22Rv1 (cell line): ENCODE measurements at regions not wholly inside any gene's neighbourhood (a gene's known extent, or its start where the extent isn't known, plus 50 kb on each side); places are given as distances from the start of the nearest gene placed in this dataset.

ENCODE experiments used
- H3K27ac ChIP-seq: fragments of 450-650 bp; 2 replicates; pipeline ENCODE4 v1.5.1; 2017
- ZFX ChIP-seq: fragments of 450-650 bp; IDR thresholded peaks from 2 replicates; pipeline ENCODE4 v1.6.1; 2017; ENCODE audit warnings: antibody characterized with exemption, borderline replicate concordance
- TF ChIP-seq, protein P1 (sequence below): fragments of 450-650 bp; IDR thresholded peaks from 2 replicates; pipeline ENCODE4 v1.5.1; 2017; ENCODE audit warnings: mild to moderate bottlenecking

DNA sequence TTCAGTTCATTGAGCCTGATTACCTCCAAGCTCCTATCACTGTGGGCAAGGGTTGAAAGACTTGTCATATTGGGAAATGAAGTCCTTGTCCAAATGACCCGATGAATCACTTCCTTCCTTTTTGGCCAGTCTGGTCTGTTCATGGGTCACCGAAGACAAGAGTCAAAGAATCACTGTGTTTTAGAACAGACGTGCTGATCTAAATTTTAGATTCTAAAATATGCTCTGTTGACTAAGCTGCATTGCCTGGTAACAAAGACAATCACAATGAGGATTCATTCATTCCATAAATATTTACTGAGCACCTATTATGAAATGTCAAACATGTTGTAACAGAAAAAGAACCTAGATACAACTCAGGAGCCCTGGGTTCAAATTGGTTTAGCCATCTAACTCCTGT lies 99.4 kb upstream of the RND3 start:
- H3K27ac ChIP-seq = no peak overlapping the region
- TF ChIP-seq ZFX = no peak
- TF ChIP-seq, protein P1, sequence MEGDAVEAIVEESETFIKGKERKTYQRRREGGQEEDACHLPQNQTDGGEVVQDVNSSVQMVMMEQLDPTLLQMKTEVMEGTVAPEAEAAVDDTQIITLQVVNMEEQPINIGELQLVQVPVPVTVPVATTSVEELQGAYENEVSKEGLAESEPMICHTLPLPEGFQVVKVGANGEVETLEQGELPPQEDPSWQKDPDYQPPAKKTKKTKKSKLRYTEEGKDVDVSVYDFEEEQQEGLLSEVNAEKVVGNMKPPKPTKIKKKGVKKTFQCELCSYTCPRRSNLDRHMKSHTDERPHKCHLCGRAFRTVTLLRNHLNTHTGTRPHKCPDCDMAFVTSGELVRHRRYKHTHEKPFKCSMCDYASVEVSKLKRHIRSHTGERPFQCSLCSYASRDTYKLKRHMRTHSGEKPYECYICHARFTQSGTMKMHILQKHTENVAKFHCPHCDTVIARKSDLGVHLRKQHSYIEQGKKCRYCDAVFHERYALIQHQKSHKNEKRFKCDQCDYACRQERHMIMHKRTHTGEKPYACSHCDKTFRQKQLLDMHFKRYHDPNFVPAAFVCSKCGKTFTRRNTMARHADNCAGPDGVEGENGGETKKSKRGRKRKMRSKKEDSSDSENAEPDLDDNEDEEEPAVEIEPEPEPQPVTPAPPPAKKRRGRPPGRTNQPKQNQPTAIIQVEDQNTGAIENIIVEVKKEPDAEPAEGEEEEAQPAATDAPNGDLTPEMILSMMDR = no peak

DNA sequence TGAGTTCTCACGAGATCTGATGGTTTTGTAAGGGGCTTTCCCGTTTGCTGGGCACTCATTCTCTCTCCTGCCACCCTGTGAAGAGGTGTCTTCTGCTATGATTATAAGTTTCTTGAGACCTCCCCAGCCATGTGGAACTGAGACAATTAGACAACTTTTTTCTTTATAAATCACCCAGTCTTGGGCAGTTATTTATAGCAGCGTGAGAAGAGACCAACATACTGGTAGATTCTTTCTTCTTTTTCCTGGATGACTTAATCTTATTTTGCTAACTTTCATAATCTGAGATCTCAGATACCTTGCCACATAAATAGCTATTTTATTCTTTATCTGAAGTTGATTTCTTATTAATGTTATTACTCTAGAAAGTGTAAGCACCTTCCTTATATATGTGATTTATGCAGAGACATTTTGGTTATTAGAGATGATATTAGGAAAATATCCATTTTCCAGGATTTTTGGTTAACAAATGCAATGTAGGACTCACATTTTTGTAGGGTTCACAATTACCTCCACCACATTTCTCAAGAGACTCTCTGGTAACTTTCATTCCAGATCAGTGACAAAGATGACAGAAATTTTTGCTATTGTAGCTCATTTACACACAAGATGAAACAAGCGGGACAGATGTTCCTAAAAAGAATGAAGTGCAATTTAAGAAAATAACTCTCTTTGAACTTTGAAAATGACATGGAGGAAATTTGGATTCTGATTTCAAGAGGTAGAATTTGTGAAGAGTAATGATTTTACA lies 97.9 kb upstream of the RND3 start:
- TF ChIP-seq ZFX = no peak
- TF ChIP-seq, protein P1 = no peak
- no peak overlapping the region for H3K27ac ChIP-seq

DNA sequence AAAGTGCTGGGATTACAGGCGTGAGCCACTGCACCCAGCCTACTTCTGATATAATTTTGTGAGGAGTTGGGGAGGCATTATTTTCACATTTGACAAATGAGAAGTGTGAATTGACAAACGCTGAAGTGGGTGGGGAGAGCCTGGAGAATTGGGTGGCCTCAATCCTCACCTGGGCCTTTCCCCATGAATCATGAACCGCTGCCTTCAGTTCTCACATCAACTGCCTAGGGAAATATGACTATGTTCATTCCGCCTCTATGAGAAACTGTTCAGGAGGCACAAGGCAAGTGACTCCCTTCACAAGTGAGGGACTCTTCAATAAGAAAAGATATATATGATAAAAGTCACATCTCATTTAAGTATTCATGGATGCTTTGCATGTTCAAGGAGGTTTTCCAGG lies 96.6 kb upstream of the RND3 start:
- no peak for TF ChIP-seq ZFX
- TF ChIP-seq, protein P1 = no peak
- H3K27ac ChIP-seq = no peak overlapping the region

DNA sequence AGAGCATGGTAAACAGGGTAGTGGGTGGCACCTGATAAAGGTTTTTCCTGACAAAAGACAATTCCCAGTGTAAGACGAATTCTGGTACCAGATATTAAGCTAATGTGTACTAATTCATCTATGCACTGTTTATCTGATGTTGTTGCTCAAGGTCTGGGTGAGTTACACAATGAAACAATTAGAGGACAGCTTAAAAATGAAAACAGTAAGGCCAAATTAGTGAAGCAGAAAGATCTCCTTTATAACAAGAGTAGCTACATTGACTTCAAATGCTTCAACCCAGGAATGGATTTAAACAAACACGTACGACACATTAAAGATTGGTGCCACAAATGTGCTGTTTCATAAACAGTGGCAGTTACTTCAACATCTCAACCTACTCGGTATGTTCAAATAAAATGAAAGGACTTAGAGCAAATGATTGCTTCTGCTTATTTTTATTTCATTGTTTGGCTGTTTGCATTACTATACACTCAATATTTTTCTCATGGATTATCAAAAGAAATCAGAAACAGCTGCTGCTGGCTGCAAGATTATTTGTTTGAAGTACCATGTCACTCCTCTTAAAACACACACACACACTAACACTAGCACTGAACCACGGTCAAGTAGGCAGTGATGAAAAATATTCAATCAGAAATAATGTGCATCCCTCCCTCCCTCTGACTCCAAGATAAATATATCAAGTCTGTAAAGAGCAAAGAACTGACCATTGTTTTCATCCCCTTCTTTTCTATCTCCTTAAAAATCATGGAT lies 94.4 kb upstream of the RND3 start:
- H3K27ac ChIP-seq = no peak overlapping the region
- no peak for TF ChIP-seq ZFX
- TF ChIP-seq, protein P1 = no peak

DNA sequence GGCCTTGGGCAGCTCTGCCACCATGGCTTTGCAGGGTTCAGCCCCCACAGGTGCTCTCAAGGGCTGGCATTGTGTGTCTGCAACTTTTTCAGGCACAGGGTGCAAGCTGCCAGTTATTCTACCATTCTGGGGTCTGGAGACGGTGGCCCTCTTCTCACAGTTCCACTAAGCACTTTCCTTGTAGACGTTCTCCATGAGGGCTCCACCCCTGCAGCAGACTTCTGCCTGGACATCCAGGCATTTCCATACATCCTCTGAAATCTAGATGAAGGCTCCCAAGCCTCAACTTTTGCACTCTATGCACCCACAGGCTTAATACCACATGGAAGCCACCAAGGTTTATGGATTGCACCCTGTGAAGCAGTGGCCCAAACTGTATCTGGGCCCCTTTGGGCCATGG lies 91.0 kb upstream of the RND3 start:
- no peak overlapping the region for H3K27ac ChIP-seq

DNA sequence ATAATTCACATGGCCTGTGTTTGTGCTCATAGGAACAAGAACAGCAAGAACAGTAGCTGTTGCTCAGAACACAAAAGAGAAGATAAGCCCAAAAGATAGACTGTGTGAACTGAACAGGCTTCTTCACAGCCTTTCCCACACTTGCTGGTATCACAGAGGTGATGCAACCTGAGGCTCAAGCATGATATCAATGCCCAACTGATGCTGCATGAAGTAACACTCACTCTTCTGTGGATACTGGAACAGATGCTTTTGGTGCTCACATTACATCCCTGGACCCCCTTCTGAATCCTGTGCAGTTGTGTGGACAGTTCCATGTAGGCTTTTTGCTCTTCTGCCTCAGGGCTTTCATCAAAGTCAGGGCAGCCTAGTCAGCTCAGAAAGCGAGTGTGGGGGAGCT lies 88.4 kb upstream of the RND3 start:
- TF ChIP-seq ZFX = no peak
- TF ChIP-seq, protein P1 = no peak
- no peak overlapping the region for H3K27ac ChIP-seq

More for the DNA sequence above, 91.0 kb upstream of the RND3 start:
- no peak for TF ChIP-seq ZFX
- TF ChIP-seq, protein P1 = no peak

DNA sequence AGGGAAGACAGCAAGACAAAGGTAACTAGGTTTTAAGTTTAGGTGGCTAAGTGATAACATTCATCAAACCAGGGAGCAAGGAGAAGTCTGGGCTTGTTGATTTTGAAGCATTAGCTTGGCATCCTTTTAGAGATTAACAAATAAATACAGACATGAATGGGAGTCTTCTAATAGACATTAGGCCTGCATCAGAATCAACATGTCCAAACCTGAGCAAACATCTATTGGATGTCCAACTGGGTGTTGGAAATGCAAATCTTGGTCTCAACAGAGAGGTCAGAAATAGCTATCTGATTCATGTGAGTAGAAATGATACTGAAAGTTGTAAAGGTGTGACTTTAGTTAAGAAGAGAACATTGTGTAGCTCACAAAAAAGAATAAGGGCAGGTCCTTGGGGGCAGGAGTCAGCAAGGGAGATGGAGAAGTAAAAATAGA lies 85.5 kb upstream of the RND3 start:
- no peak overlapping the region for H3K27ac ChIP-seq
- TF ChIP-seq ZFX = no peak
- TF ChIP-seq, protein P1 = no peak
